Type B pancreatic cell (in vitro differentiated cells): ENCODE measurements at regions not wholly inside any gene's neighbourhood (a gene's known extent, or its start where the extent isn't known, plus 50 kb on each side); places are given as distances from the start of the nearest gene placed in this dataset.

Experiments used
- DNase-seq: peaks from one replicate; pipeline ENCODE4 v3.0.0; 2021; ENCODE audit warnings: mixed read lengths; ENCODE audit not compliant: unreplicated experiment; ENCODE audit errors: extremely low spot score
- H3K27ac Mint-ChIP-seq: 2 replicates; pipeline ENCODE4 v1.8.0; 2021; ENCODE audit warnings: mild to moderate bottlenecking, mixed read lengths
- H3K27me3 Mint-ChIP-seq: 2 replicates; pipeline ENCODE4 v1.8.0; 2021; ENCODE audit warnings: mixed read lengths
- H3K36me3 Mint-ChIP-seq: 2 replicates; pipeline ENCODE4 v1.8.0; 2021; ENCODE audit warnings: mixed read lengths
- H3K4me1 Mint-ChIP-seq: one replicate; pipeline ENCODE4 v1.8.0; 2021; ENCODE audit warnings: mixed read lengths; ENCODE audit not compliant: unreplicated experiment
- H3K4me3 Mint-ChIP-seq: 2 replicates; pipeline ENCODE4 v1.8.0; 2021; ENCODE audit warnings: mild to moderate bottlenecking, mixed read lengths
- H3K9me3 Mint-ChIP-seq: 2 replicates; pipeline ENCODE4 v1.8.0; 2021; ENCODE audit warnings: mixed read lengths
- CTCF ChIP-seq: fragments of 200-600 bp; sonication (generic); conservative IDR thresholded peaks from 2 replicates; pipeline ENCODE4 v1.5.0; 2021; ENCODE audit warnings: antibody characterized with exemption, mild to moderate bottlenecking

GRCh38 chr4:165774326-165774725 is 98.7 kb upstream of the TLL1 start:
- Mint-ChIP-seq H3K9me3 (no peaks in the 10 kb centered on the region), H3K4me1 (no peaks in the 10 kb centered on the region), H3K4me3 (no peak overlapping the region), H3K27ac (no peak overlapping the region), H3K36me3 (no peaks in the 10 kb centered on the region), H3K27me3 (no peaks in the 10 kb centered on the region)
- no peak for TF ChIP-seq CTCF
- DNase-seq = no peak

- no peak for TF ChIP-seq CTCF
- no peak overlapping the region for H3K4me3 Mint-ChIP-seq
- no peaks in the 10 kb centered on the region for H3K9me3 Mint-ChIP-seq
- no peaks in the 10 kb centered on the region for H3K36me3 Mint-ChIP-seq
- no peak overlapping the region for H3K27ac Mint-ChIP-seq
- H3K27me3 Mint-ChIP-seq = no peaks in the 10 kb centered on the region
- no peaks in the 10 kb centered on the region for H3K4me1 Mint-ChIP-seq
- DNase-seq = no peak
Observed at GRCh38 chr4:165779950-165780670, 92.9 kb upstream of the TLL1 start.

- DNase-seq = no peak
- TF ChIP-seq CTCF = no peak
- Mint-ChIP-seq H3K27me3 (no peaks in the 10 kb centered on the region), H3K9me3 (no peaks in the 10 kb centered on the region), H3K4me1 (no peaks in the 10 kb centered on the region), H3K27ac (no peak overlapping the region), H3K4me3 (no peak overlapping the region), H3K36me3 (no peaks in the 10 kb centered on the region)
Observed at GRCh38 chr4:165780735-165781134, 92.3 kb upstream of the TLL1 start.

- H3K27me3 Mint-ChIP-seq = no peaks in the 10 kb centered on the region
- no peak for TF ChIP-seq CTCF
- no peak for DNase-seq
- no peaks in the 10 kb centered on the region for H3K9me3 Mint-ChIP-seq
- no peak overlapping the region for H3K27ac Mint-ChIP-seq
- no peak overlapping the region for H3K4me3 Mint-ChIP-seq
- H3K4me1 Mint-ChIP-seq = no peaks in the 10 kb centered on the region
- no peaks in the 10 kb centered on the region for H3K36me3 Mint-ChIP-seq
Observed at GRCh38 chr4:165782623-165783022, 90.4 kb upstream of the TLL1 start.

- H3K36me3 Mint-ChIP-seq = no peaks in the 10 kb centered on the region
- DNase-seq = no peak
- H3K9me3 Mint-ChIP-seq = no peaks in the 10 kb centered on the region
- H3K4me3 Mint-ChIP-seq = no peak overlapping the region
- no peaks in the 10 kb centered on the region for H3K4me1 Mint-ChIP-seq
- no peak for TF ChIP-seq CTCF
- H3K27me3 Mint-ChIP-seq = no peaks in the 10 kb centered on the region
- H3K27ac Mint-ChIP-seq = no peak overlapping the region
Observed at GRCh38 chr4:165783626-165784025, 89.4 kb upstream of the TLL1 start.
